Gastrocnemius medialis (tissue), 4 donors: ENCODE measurements at regions not wholly inside any gene's neighbourhood (a gene's known extent, or its start where the extent isn't known, plus 50 kb on each side); places are given as distances from the start of the nearest gene placed in this dataset.

Experiments
- ATAC-seq, 2 donors: fragments of 150-250 bp; one replicate each; pipeline ENCODE4 v1.9.1; 2016
- DNase-seq, 2 donors: peaks; one replicate each; pipeline ENCODE4 v3.0.0-alpha.2; 2019
- H3K27ac ChIP-seq, 4 donors: fragments of 200-600 bp; sonication (generic); 1 replicate in 1 of 4; 2 replicates in 3 of 4; pipeline ENCODE4 v1.5.1; 2016 to 2018; ENCODE audit warnings: mild to moderate bottlenecking in 2 of 4, moderate library complexity in 1 of 4
- H3K27me3 ChIP-seq, 3 donors: fragments of 200-600 bp; sonication (generic) in 2 of 3; 1 replicate in 1 of 3; 2 replicates in 2 of 3; pipeline versions ENCODE4 v1.5.1 to v1.6.0; 2016 to 2019; ENCODE audit warnings: mild to moderate bottlenecking in 1 of 3, moderate library complexity in 1 of 3
- H3K36me3 ChIP-seq, 2 donors: fragments of 200-600 bp; sonication (generic) in 1 of 2; one replicate each; pipeline ENCODE4 v1.5.1; 2017 to 2018
- H3K4me1 ChIP-seq, 2 donors: fragments of 200-600 bp; sonication (generic) in 1 of 2; one replicate each; pipeline ENCODE4 v1.5.1; 2016 to 2017; ENCODE audit warnings: mild to moderate bottlenecking in 2 of 2
- H3K4me3 ChIP-seq, 4 donors: fragments of 200-600 bp; sonication (generic) in 3 of 4; 1 replicate in 1 of 4; 2 replicates in 3 of 4; pipeline ENCODE4 v1.5.1; 2016 to 2019; ENCODE audit warnings: mild to moderate bottlenecking in 2 of 4
- H3K9me3 ChIP-seq, 3 donors: fragments of 200-600 bp; sonication (generic) in 2 of 3; 1 replicate in 1 of 3; 2 replicates in 2 of 3; pipeline ENCODE4 v1.5.1; 2016 to 2019
- CTCF ChIP-seq, 5 experiments: fragments of 450-650 bp in 3 of 5; fragments of 200-600 bp in 2 of 5; sonication (generic) in 2 of 5; IDR thresholded peaks in 4 of 5; conservative IDR thresholded peaks in 1 of 5; 1 replicate in 4 of 5; 2 replicates in 1 of 5; pipeline ENCODE4 v1.5.1; 2016 to 2019; ENCODE audit warnings: antibody characterized with exemption in 5 of 5, mild to moderate bottlenecking in 3 of 5, moderate library complexity in 3 of 5
- POLR2A ChIP-seq, 2 donors: fragments of 450-650 bp; IDR thresholded peaks; one replicate each; pipeline ENCODE4 v1.6.1; 2017; ENCODE audit warnings: antibody characterized with exemption in 2 of 2, mild to moderate bottlenecking in 2 of 2, moderate library complexity in 2 of 2
- in situ Hi-C, 4 donors: fragments of 200-750 bp; cut with MboI; loops; one replicate each; pipeline versions ENCODE4 v1.15.0 to v1.8.0; 2017; ENCODE audit warnings: low sequenced_read_pairs in 4 of 4
- intact Hi-C: fragments of 100-400 bp; cut with DNase I; formaldehyde crosslinking; loops from one replicate; pipeline ENCODE4 v1.15.1; 2023; ENCODE audit warnings: low total_unique reads

GRCh38 chr16:56102183-56102686 lies 89.1 kb upstream of the GNAO1 start:
- Histone ChIP-seq H3K4me3 (peak overlapping the region in 1 of 4 donors; percentile 14), H3K9me3 (no peaks in the 10 kb centered on the region), H3K4me1 (no peaks in the 10 kb centered on the region), H3K36me3 (no peaks in the 10 kb centered on the region), H3K27me3 (no peaks in the 10 kb centered on the region), H3K27ac (no peak overlapping the region)
- intact Hi-C loops: no loop called here
- DNase-seq (no peak), ATAC-seq (peak in 1 of 2 donors; percentile 21)
- in situ Hi-C loops: no loop called here
- TF ChIP-seq CTCF (IDR thresholded peaks at IDR 0.05 in 4 of 5, conservative IDR thresholded peaks at IDR 0.05 in 1 of 5) (no peak), POLR2A (IDR thresholded peaks at IDR 0.05) (no peak)

- in situ Hi-C loops: no loop called here
- no peak for TF ChIP-seq CTCF (IDR thresholded peaks at IDR 0.05 in 4 of 5, conservative IDR thresholded peaks at IDR 0.05 in 1 of 5)
- TF ChIP-seq POLR2A (IDR thresholded peaks at IDR 0.05): no peak
- DNase-seq (no peak), ATAC-seq (no peak)
- no peaks in the 10 kb centered on the region for H3K27me3 ChIP-seq
- no peak overlapping the region for H3K27ac ChIP-seq
- H3K36me3 ChIP-seq: no peaks in the 10 kb centered on the region
- no peaks in the 10 kb centered on the region for H3K9me3 ChIP-seq
- intact Hi-C loops: no loop called here
- H3K4me3 ChIP-seq: no peak overlapping the region
- H3K4me1 ChIP-seq: no peaks in the 10 kb centered on the region
Measured at GRCh38 chr16:56101480-56101879, 89.8 kb upstream of the GNAO1 start.

GRCh38 chr16:56097306-56097705 lies 94.0 kb upstream of the GNAO1 start:
- H3K27ac ChIP-seq: no peak overlapping the region
- H3K9me3 ChIP-seq: no peaks in the 10 kb centered on the region
- no peaks in the 10 kb centered on the region for H3K36me3 ChIP-seq
- intact Hi-C loops: no loop called here
- no peaks in the 10 kb centered on the region for H3K4me1 ChIP-seq
- in situ Hi-C loops: no loop called here
- DNase-seq (no peak), ATAC-seq (no peak)
- H3K4me3 ChIP-seq: no peak overlapping the region
- H3K27me3 ChIP-seq: no peaks in the 10 kb centered on the region
- TF ChIP-seq CTCF (IDR thresholded peaks at IDR 0.05 in 4 of 5, conservative IDR thresholded peaks at IDR 0.05 in 1 of 5) (no peak), POLR2A (IDR thresholded peaks at IDR 0.05) (no peak)

- Histone ChIP-seq H3K27me3 (no peaks in the 10 kb centered on the region), H3K4me1 (no peaks in the 10 kb centered on the region), H3K9me3 (no peaks in the 10 kb centered on the region), H3K36me3 (no peaks in the 10 kb centered on the region), H3K4me3 (no peak overlapping the region), H3K27ac (no peak overlapping the region)
- TF ChIP-seq POLR2A (IDR thresholded peaks at IDR 0.05) (no peak), CTCF (IDR thresholded peaks at IDR 0.05 in 4 of 5, conservative IDR thresholded peaks at IDR 0.05 in 1 of 5) (no peak)
- no peak for DNase-seq
- intact Hi-C loops: no loop called here
- ATAC-seq: no peak
- in situ Hi-C loops: no loop called here
Measured at GRCh38 chr16:56094231-56094630, 97.1 kb upstream of the GNAO1 start.

- TF ChIP-seq POLR2A (IDR thresholded peaks at IDR 0.05): no peak
- no peak for TF ChIP-seq CTCF (IDR thresholded peaks at IDR 0.05 in 4 of 5, conservative IDR thresholded peaks at IDR 0.05 in 1 of 5)
- Histone ChIP-seq H3K4me1 (no peaks in the 10 kb centered on the region), H3K4me3 (no peak overlapping the region), H3K36me3 (no peaks in the 10 kb centered on the region), H3K27ac (no peak overlapping the region), H3K27me3 (no peaks in the 10 kb centered on the region), H3K9me3 (no peaks in the 10 kb centered on the region)
- ATAC-seq: no peak
- no peak for DNase-seq
- in situ Hi-C loops (no loop called here), intact Hi-C loops (no loop called here)
Measured at GRCh38 chr16:56093055-56093454, 98.2 kb upstream of the GNAO1 start.
